Calu3 (cell line): ENCODE measurements at regions not wholly inside any gene's neighbourhood (a gene's known extent, or its start where the extent isn't known, plus 50 kb on each side); places are given as distances from the start of the nearest gene placed in this dataset.

ENCODE experiments used
- BruUV-seq: library from RNA; stranded (reverse); fragments of 400-500 nt; replicated peaks from 2 replicates; lab custom pipeline; 2021; lab: Mats Ljungman, UMichigan
- CTCF ChIA-PET: fragments of 300-600 bp; sonication (Branson Sonifier 250); formaldehyde crosslinking; loops from one replicate; lab custom pipeline; 2022; ENCODE audit warnings: antibody characterized with exemption; lab: Charles Lee
- DNase-seq: peaks from one replicate; pipeline ENCODE4 v3.0.0; 2022
- H3K27ac Mint-ChIP-seq: one replicate; pipeline ENCODE4 v1.8.0; 2022; ENCODE audit warnings: mixed read lengths; ENCODE audit not compliant: unreplicated experiment
- H3K27me3 Mint-ChIP-seq: one replicate; pipeline ENCODE4 v1.8.0; 2022; ENCODE audit warnings: mixed read lengths; ENCODE audit not compliant: unreplicated experiment
- H3K36me3 Mint-ChIP-seq: one replicate; pipeline ENCODE4 v1.8.0; 2022; ENCODE audit warnings: mild to moderate bottlenecking, moderate library complexity, mixed read lengths; ENCODE audit not compliant: insufficient read depth, unreplicated experiment
- H3K4me1 Mint-ChIP-seq: one replicate; pipeline ENCODE4 v1.8.0; 2022; ENCODE audit warnings: mild to moderate bottlenecking, low read depth, mixed read lengths; ENCODE audit not compliant: unreplicated experiment
- H3K4me3 Mint-ChIP-seq: one replicate; pipeline ENCODE4 v1.8.0; 2022; ENCODE audit warnings: mild to moderate bottlenecking, low read depth, moderate library complexity, mixed read lengths; ENCODE audit not compliant: unreplicated experiment
- H3K9me3 Mint-ChIP-seq: one replicate; pipeline ENCODE4 v1.8.0; 2022; ENCODE audit warnings: low read depth, mixed read lengths; ENCODE audit not compliant: unreplicated experiment
- CTCF ChIP-seq: fragments of 200-600 bp; IDR thresholded peaks from one replicate; pipeline ENCODE4 v1.8.0; 2022; ENCODE audit warnings: antibody characterized with exemption; ENCODE audit not compliant: unreplicated experiment
- intact Hi-C: fragments of 100-400 bp; cut with micrococcal nuclease; formaldehyde crosslinking; loops from one replicate; pipeline ENCODE4 v1.10.0; 2022; ENCODE audit not compliant: unreplicated experiment

- intact Hi-C loops, result no loop called here
- no peaks in the 10 kb centered on the region for H3K27me3 Mint-ChIP-seq
- CTCF ChIA-PET, result no interaction called here
- no peak for DNase-seq
- TF ChIP-seq CTCF, result no peak
- no peaks in the 10 kb centered on the region for H3K9me3 Mint-ChIP-seq
- H3K27ac Mint-ChIP-seq, result no peak overlapping the region
- no TSS peak for BruUV-seq
- H3K4me1 Mint-ChIP-seq, result no peaks in the 10 kb centered on the region
- H3K4me3 Mint-ChIP-seq, result no peak overlapping the region
- H3K36me3 Mint-ChIP-seq, result no peaks in the 10 kb centered on the region
Observed at GRCh38 chr5:159543326-159543725, 213.0 kb upstream of the IL12B start.

- no peak for DNase-seq
- H3K27me3 Mint-ChIP-seq, result no peaks in the 10 kb centered on the region
- no peaks in the 10 kb centered on the region for H3K9me3 Mint-ChIP-seq
- intact Hi-C loops, result no loop called here
- no peak overlapping the region for H3K27ac Mint-ChIP-seq
- CTCF ChIA-PET, result no interaction called here
- no peaks in the 10 kb centered on the region for H3K4me1 Mint-ChIP-seq
- no TSS peak for BruUV-seq
- no peak overlapping the region for H3K4me3 Mint-ChIP-seq
- no peaks in the 10 kb centered on the region for H3K36me3 Mint-ChIP-seq
- TF ChIP-seq CTCF, result no peak
Observed at GRCh38 chr5:159545156-159545555, 214.9 kb upstream of the IL12B start.

GRCh38 chr5:159547466-159548195, 217.3 kb upstream of the IL12B start:
- H3K9me3 Mint-ChIP-seq, result no peaks in the 10 kb centered on the region
- H3K4me3 Mint-ChIP-seq, result no peak overlapping the region
- BruUV-seq, result no TSS peak
- no peak for DNase-seq
- intact Hi-C loops, result no loop called here
- TF ChIP-seq CTCF, result no peak
- no peaks in the 10 kb centered on the region for H3K27me3 Mint-ChIP-seq
- no peaks in the 10 kb centered on the region for H3K4me1 Mint-ChIP-seq
- CTCF ChIA-PET, result no interaction called here
- no peak overlapping the region for H3K27ac Mint-ChIP-seq
- H3K36me3 Mint-ChIP-seq, result no peaks in the 10 kb centered on the region

- intact Hi-C loops, result no loop called here
- H3K27ac Mint-ChIP-seq, result no peak overlapping the region
- H3K9me3 Mint-ChIP-seq, result no peaks in the 10 kb centered on the region
- no peaks in the 10 kb centered on the region for H3K27me3 Mint-ChIP-seq
- H3K36me3 Mint-ChIP-seq, result no peaks in the 10 kb centered on the region
- BruUV-seq, result no TSS peak
- CTCF ChIA-PET, result no interaction called here
- H3K4me1 Mint-ChIP-seq, result no peaks in the 10 kb centered on the region
- TF ChIP-seq CTCF, result no peak
- H3K4me3 Mint-ChIP-seq, result no peak overlapping the region
- DNase-seq, result no peak
Observed at GRCh38 chr5:159548517-159548916, 218.2 kb upstream of the IL12B start.
